Muscle of back (tissue), 3 donors: ENCODE measurements at regions not wholly inside any gene's neighbourhood (a gene's known extent, or its start where the extent isn't known, plus 50 kb on each side); places are given as distances from the start of the nearest gene placed in this dataset.
"Not testable (repeated sequence)": the region's sequence is repeated elsewhere in the genome, so short reads cannot be mapped to it uniquely, and the experiment has no call there.

Experiments
- DNase-seq, 3 donors: peaks; one replicate each; pipeline versions ENCODE4 v3.0.0 to v3.0.0-alpha.2; 2013

DNA sequence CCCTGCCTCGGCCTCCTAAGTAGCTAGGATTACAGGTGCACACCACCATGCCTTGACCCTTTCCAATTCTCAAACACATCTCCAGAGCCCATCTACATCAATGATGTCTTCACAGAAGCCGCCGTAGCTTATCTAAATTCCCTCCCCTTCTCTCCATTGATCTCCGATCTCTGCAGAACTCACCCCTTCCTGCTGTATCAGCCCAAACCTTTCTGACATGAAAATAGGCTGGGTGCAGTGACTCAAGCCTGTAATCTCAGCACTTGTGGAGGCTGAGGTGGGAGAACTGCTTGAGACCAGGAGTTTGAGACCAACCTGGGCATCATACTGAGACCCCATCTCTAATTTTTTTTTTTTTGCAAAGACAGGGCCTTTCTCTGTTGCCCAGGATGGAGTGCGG lies 406.6 kb upstream of the AMELY start:
- no peak for DNase-seq

- DNase-seq: no peak
Observed at GRCh38 chrY:7317571-7317970, 406.0 kb upstream of the AMELY start.

- DNase-seq: no peak
Observed at GRCh38 chrY:7310482-7311269, 399.1 kb upstream of the AMELY start.

- no peak for DNase-seq
Observed at GRCh38 chrY:7308816-7309215, 397.3 kb upstream of the AMELY start.

DNA sequence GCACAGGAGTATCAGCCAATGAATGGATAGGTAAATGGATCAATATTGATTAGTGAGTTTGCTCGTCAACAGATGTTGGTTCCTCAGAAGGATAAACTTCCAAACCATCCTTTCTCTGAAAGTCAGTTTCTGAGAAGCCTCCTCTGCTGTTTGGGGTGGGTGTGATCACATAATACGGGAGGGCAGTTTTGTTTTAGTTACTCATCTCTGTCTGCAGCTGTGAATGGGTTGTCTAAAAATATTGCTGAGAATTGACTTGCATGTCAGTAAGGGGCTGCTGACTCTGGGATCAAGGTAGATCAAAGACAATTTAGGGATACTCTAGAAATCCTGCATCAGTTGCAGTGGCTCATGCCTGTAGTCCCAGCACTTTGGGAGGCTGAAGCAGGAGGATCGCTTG lies 390.8 kb upstream of the AMELY start:
- DNase-seq: no peak

DNA sequence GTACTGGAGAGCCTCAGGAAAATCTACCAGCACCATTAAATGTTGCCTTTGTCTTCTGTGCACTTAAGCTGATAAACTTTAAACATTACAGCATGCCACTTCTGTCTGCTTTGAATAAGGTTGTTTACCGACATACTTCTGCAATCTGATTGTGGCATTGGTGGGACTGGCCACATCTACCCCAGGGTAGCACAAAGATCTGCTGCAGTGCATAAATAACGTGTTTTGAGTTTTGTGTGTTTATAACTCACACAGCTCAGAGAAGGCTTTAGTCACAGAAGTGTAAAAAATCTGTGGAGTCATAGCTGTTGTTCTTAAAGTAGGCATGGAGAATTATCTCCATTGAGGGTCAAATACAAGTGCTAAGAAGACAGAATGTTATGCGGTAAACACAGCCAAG lies 388.4 kb upstream of the AMELY start:
- no peak for DNase-seq

GRCh38 chrY:7292113-7292512 lies 380.6 kb upstream of the AMELY start:
- DNase-seq: no peak

GRCh38 chrY:7289889-7290833 lies 378.6 kb upstream of the AMELY start:
- no peak for DNase-seq

GRCh38 chrY:7288611-7289010 lies 377.1 kb upstream of the AMELY start:
- no peak for DNase-seq

- DNase-seq: not testable (repeated sequence)
Observed at GRCh38 chrY:7287963-7288362, 376.4 kb upstream of the AMELY start.

- no peak for DNase-seq
Observed at GRCh38 chrY:7285388-7285787, 373.8 kb upstream of the AMELY start.

- DNase-seq: no peak
Observed at GRCh38 chrY:7283001-7283400, 371.4 kb upstream of the AMELY start.

DNA sequence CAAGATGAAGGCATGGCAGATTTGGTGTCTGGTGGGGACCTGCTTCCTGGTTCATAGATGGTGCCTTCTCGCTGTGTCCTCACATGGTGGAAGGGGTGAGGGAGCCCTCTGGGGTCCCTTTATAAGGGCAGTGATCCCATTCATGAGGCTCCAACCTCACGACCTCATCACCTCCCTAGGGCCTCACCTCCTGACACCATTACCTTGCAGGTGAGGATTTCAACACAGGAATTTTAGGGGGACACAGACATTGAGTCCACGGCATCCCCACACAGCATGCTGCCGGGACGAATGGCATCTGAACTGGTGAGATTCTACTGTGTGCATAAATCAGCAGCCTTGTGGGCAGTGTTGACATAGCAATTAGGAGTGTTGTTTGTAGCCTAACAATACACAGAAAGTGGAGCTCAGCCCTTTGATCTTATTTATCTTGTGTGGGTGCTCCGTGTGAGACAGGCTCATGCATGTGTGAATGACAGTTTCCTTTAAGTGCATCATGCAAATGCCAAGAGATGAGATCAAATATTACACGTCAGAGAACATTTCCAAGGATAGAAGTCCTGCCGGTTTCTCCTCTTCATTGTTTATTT lies 368.7 kb upstream of the AMELY start:
- not testable (repeated sequence) for DNase-seq

- peak in 1 of 3 donors; percentile 45 for DNase-seq
Observed at GRCh38 chrY:7275751-7276150, 364.2 kb upstream of the AMELY start.

DNA sequence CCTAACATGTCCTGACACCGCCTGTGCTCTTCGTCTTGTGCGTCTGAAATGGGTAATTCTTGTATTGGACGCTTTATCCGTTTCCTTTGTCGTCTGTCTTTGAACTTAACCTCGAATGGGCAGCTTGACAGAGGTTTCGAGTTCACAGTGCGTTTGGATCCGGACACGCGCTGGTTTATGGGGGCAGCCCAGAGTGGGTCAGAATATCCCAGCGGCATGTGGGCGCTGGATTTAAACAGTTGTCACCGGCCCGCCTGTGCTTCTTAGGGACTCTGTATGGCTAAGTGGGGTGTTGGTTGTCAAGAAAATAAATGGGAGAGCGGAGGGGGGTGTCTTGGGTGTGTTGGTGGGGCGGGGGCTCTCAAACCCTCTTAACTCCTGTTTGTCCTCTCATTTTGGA lies 363.5 kb upstream of the AMELY start:
- DNase-seq: peak in 1 of 3 donors; percentile 52

GRCh38 chrY:7274369-7274913 lies 362.9 kb upstream of the AMELY start:
- peak in 1 of 3 donors; percentile 64 for DNase-seq

- peak in 2 of 3 donors; percentile 77 to 93 for DNase-seq
Observed at GRCh38 chrY:7273587-7274203, 362.1 kb upstream of the AMELY start.

- DNase-seq: peak in 2 of 3 donors; percentile 41 to 77
Observed at GRCh38 chrY:7272556-7273195, 361.1 kb upstream of the AMELY start.

GRCh38 chrY:7263773-7264172 lies 352.2 kb upstream of the AMELY start:
- DNase-seq: no peak

- no peak for DNase-seq
Observed at GRCh38 chrY:7262531-7262930, 351.0 kb upstream of the AMELY start.

- DNase-seq: no peak
Observed at GRCh38 chrY:7261254-7261653, 349.7 kb upstream of the AMELY start.
